ENCODE measurements at regions not wholly inside any gene's neighbourhood (a gene's known extent, or its start where the extent isn't known, plus 50 kb on each side); places are given as distances from the start of the nearest gene placed in this dataset.

DNA sequence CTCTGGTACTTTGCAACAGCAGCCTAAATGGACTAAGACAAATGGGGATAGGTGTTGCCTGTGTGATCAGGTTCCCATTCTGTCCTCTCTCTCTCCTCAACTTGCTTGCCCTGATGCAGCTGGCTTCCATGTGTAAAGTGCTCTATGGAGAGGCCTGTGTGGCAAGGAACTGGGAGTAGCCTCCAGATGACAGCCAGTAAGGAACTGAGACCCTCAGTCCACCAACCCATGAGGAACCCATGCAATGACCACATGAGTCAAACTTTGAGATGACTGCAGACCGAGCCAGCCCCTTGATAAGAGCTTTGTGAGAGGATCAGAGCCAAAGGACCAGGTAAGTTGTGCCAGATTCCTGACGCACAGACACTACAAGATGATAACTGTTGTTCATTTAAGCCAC is 74.6 kb upstream of the ADPGK start:
- no peaks in the 10 kb centered on the region for H3K9me3 ChIP-seq (ENCODE audit: low read depth, low read length)
- no peak overlapping the region for H3K4me3 ChIP-seq (ENCODE audit: insufficient read depth, low read length)
- no peaks in the 10 kb centered on the region for H3K27me3 ChIP-seq (ENCODE audit: insufficient read depth, low read length)
- TF ChIP-seq, protein P1, sequence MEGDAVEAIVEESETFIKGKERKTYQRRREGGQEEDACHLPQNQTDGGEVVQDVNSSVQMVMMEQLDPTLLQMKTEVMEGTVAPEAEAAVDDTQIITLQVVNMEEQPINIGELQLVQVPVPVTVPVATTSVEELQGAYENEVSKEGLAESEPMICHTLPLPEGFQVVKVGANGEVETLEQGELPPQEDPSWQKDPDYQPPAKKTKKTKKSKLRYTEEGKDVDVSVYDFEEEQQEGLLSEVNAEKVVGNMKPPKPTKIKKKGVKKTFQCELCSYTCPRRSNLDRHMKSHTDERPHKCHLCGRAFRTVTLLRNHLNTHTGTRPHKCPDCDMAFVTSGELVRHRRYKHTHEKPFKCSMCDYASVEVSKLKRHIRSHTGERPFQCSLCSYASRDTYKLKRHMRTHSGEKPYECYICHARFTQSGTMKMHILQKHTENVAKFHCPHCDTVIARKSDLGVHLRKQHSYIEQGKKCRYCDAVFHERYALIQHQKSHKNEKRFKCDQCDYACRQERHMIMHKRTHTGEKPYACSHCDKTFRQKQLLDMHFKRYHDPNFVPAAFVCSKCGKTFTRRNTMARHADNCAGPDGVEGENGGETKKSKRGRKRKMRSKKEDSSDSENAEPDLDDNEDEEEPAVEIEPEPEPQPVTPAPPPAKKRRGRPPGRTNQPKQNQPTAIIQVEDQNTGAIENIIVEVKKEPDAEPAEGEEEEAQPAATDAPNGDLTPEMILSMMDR (IDR thresholded peaks at IDR 0.05; ENCODE audit: extremely low read depth, low read depth, low read length), result no peak
- no peak overlapping the region for H3K27ac ChIP-seq (ENCODE audit: low read depth, low read length)
- DNase-seq (ENCODE audit: insufficient read length, low spot score, missing footprints), result no peak
- no peaks in the 10 kb centered on the region for H4K20me1 ChIP-seq (ENCODE audit: insufficient read depth, low read length)
- no peaks in the 10 kb centered on the region for H3K79me2 ChIP-seq (ENCODE audit: insufficient read depth, low read length)
- no peak overlapping the region for H3K4me2 ChIP-seq (ENCODE audit: insufficient read depth, low read length)
- H3K36me3 ChIP-seq (ENCODE audit: insufficient read depth, low read length), result no peaks in the 10 kb centered on the region
- H2AFZ ChIP-seq (ENCODE audit: low read length), result no peak overlapping the region
- H3K4me1 ChIP-seq (ENCODE audit: insufficient read depth, low read length), result no peaks in the 10 kb centered on the region

DNA sequence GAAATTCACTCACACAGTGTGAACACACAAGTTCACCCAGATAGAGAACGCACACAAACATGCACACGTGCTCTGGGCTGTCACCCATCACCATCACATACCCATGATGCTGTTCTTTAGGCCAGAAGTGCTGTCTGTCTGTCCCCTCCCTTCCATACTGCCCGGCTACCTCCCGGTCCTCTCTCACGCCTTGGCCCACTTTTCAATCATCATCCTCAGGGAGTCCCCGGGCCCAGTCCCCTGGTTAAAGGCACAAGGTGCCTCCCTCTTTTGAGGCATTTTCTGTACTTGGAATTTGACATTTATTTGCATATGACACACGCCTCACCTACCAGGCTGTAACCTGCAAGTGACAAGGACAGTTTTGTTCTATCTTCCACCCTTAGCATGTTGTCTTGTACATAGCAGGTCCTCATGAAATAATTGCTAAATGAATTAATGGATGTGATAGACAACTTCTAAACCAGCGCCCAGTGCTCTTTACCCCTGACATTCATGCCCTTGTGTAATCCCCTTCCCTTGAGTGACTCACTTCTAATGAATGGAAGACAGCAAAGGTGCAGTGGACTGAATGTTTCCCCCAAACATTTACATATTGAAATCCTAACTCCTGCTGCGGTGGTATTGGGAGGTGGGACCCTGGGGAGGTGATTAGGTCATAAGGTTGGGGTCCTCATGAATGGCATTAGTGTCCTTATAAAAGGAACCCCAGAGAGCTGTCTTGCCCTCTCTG is 73.9 kb upstream of the ADPGK start:
- Histone ChIP-seq H3K79me2 (ENCODE audit: insufficient read depth, low read length) (no peaks in the 10 kb centered on the region), H3K9me3 (ENCODE audit: low read depth, low read length) (no peaks in the 10 kb centered on the region), H3K36me3 (ENCODE audit: insufficient read depth, low read length) (no peaks in the 10 kb centered on the region), H3K27ac (ENCODE audit: low read depth, low read length) (no peak overlapping the region), H2AFZ (ENCODE audit: low read length) (no peak overlapping the region), H3K4me3 (ENCODE audit: insufficient read depth, low read length) (no peak overlapping the region), H3K4me1 (ENCODE audit: insufficient read depth, low read length) (no peaks in the 10 kb centered on the region), H4K20me1 (ENCODE audit: insufficient read depth, low read length) (no peaks in the 10 kb centered on the region), H3K27me3 (ENCODE audit: insufficient read depth, low read length) (no peaks in the 10 kb centered on the region), H3K4me2 (ENCODE audit: insufficient read depth, low read length) (no peak overlapping the region)
- no peak for DNase-seq (ENCODE audit: insufficient read length, low spot score, missing footprints)
- TF ChIP-seq, protein P1 (IDR thresholded peaks at IDR 0.05; ENCODE audit: extremely low read depth, low read depth, low read length), result no peak

GRCh38 chr15:72856549-72857040 is 73.0 kb upstream of the ADPGK start:
- H3K79me2 ChIP-seq (ENCODE audit: insufficient read depth, low read length), result no peaks in the 10 kb centered on the region
- no peaks in the 10 kb centered on the region for H3K9me3 ChIP-seq (ENCODE audit: low read depth, low read length)
- H3K4me2 ChIP-seq (ENCODE audit: insufficient read depth, low read length), result no peak overlapping the region
- no peak overlapping the region for H3K27ac ChIP-seq (ENCODE audit: low read depth, low read length)
- TF ChIP-seq, protein P1 (IDR thresholded peaks at IDR 0.05; ENCODE audit: extremely low read depth, low read depth, low read length), result no peak
- H3K4me3 ChIP-seq (ENCODE audit: insufficient read depth, low read length), result no peak overlapping the region
- no peak overlapping the region for H2AFZ ChIP-seq (ENCODE audit: low read length)
- H4K20me1 ChIP-seq (ENCODE audit: insufficient read depth, low read length), result no peaks in the 10 kb centered on the region
- no peaks in the 10 kb centered on the region for H3K36me3 ChIP-seq (ENCODE audit: insufficient read depth, low read length)
- no peaks in the 10 kb centered on the region for H3K4me1 ChIP-seq (ENCODE audit: insufficient read depth, low read length)
- no peak for DNase-seq (ENCODE audit: insufficient read length, low spot score, missing footprints)
- no peaks in the 10 kb centered on the region for H3K27me3 ChIP-seq (ENCODE audit: insufficient read depth, low read length)

DNA sequence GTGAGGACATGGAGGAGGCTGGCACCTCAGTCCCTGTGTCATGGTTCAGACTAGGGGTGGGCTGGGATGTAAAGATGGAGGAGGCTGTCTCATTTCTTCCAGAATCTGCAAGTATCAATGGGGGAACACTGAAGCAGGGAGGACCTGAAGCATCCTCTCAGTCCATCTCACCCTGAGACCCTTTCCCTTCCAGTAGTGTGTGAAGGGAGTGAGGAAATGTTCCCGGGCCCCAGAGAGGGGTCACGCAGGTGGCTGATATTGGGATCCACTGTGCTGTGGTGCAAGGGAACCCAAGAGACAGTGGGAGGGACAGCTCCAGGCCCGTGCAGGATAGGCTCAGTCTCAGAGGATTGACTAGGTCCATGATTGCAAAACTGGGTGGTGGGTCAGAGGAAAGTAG is 72.2 kb upstream of the ADPGK start:
- DNase-seq (ENCODE audit: insufficient read length, low spot score, missing footprints), result no peak
- H3K4me1 ChIP-seq (ENCODE audit: insufficient read depth, low read length), result no peaks in the 10 kb centered on the region
- H3K27ac ChIP-seq (ENCODE audit: low read depth, low read length), result no peak overlapping the region
- no peak overlapping the region for H3K4me3 ChIP-seq (ENCODE audit: insufficient read depth, low read length)
- no peaks in the 10 kb centered on the region for H3K27me3 ChIP-seq (ENCODE audit: insufficient read depth, low read length)
- H4K20me1 ChIP-seq (ENCODE audit: insufficient read depth, low read length), result no peaks in the 10 kb centered on the region
- no peak overlapping the region for H3K4me2 ChIP-seq (ENCODE audit: insufficient read depth, low read length)
- TF ChIP-seq, protein P1 (IDR thresholded peaks at IDR 0.05; ENCODE audit: extremely low read depth, low read depth, low read length), result no peak
- no peak overlapping the region for H2AFZ ChIP-seq (ENCODE audit: low read length)
- H3K79me2 ChIP-seq (ENCODE audit: insufficient read depth, low read length), result no peaks in the 10 kb centered on the region
- no peaks in the 10 kb centered on the region for H3K9me3 ChIP-seq (ENCODE audit: low read depth, low read length)
- H3K36me3 ChIP-seq (ENCODE audit: insufficient read depth, low read length), result no peaks in the 10 kb centered on the region
